ENCODE measurements at regions not wholly inside any gene's neighbourhood (a gene's known extent, or its start where the extent isn't known, plus 50 kb on each side); places are given as distances from the start of the nearest gene placed in this dataset.
"Not testable (repeated sequence)": the region's sequence is repeated elsewhere in the genome, so short reads cannot be mapped to it uniquely, and the experiment has no call there.

- TF ChIP-seq POLR2A, CTCF, POLR2AphosphoS5 (IDR thresholded peaks at IDR 0.05): not testable (repeated sequence)
These were observed 507.5 kb downstream of the STK39 start for GRCh38 chr2:167739921-167740320.
